GM12878 (cell line): ENCODE measurements at regions not wholly inside any gene's neighbourhood (a gene's known extent, or its start where the extent isn't known, plus 50 kb on each side); places are given as distances from the start of the nearest gene placed in this dataset.

Experiments used
- ATAC-seq: fragments of 200-7000 bp; cut with Tn5 transposase; 3 replicates; pipeline ENCODE4 v1.9.1; 2020; ENCODE audit warnings: mild to moderate bottlenecking, moderate library complexity
- BruUV-seq: library from RNA; stranded (reverse); fragments of 400-500 nt; replicated peaks from 2 replicates; lab custom pipeline; 2021; lab: Mats Ljungman, UMichigan
- CTCF ChIA-PET: fragments of 300-600 bp; sonication (Branson Sonifier 250); formaldehyde crosslinking; extraction: SDS; loops from one replicate; lab custom pipeline; 2021; ENCODE audit warnings: inconsistent platforms; lab: Yijun Ruan, JAX
- POLR2A ChIA-PET: fragments of 350-600 bp; formaldehyde crosslinking; extraction: SDS; loops from one replicate; lab custom pipeline; 2021; ENCODE audit warnings: inconsistent platforms; lab: Charles Lee
- RAD21 ChIA-PET: fragments of 300-600 bp; sonication (Branson Sonifier 250); formaldehyde crosslinking; loops from one replicate; lab custom pipeline; 2023; ENCODE audit warnings: antibody characterized with exemption; ENCODE audit not compliant: unreplicated experiment; lab: Charles Lee
- SMC1A ChIA-PET: fragments of 300-600 bp; sonication (Branson Sonifier 250); formaldehyde crosslinking; loops from one replicate; lab custom pipeline; 2023; ENCODE audit not compliant: unreplicated experiment, uncharacterized antibody; lab: Charles Lee
- DNase-seq: peaks from one replicate; pipeline ENCODE4 v3.0.0-alpha.2; 2011; ENCODE audit warnings: low read depth, low spot score
- FAIRE-seq: peaks from 3 replicates; lab custom pipeline; 2011; peaks lifted over from hg19 to GRCh38; lab: Jason Lieb, UNC
- H2AFZ ChIP-seq: 2 replicates; pipeline ENCODE4 v1.6.0; 2011; ENCODE audit warnings: low read depth, low read length, control low read depth; ENCODE audit not compliant: control insufficient read depth
- H3K27ac ChIP-seq: 2 replicates; pipeline ENCODE4 v1.5.1; 2011; ENCODE audit warnings: control low read depth; ENCODE audit not compliant: control insufficient read depth, insufficient read depth
- H3K27me3 ChIP-seq, 2 experiments: replicated peaks in 1 of 2; 2 replicates each; pipeline versions ENCODE4 v1.6.0 to v1.6.1; 2011; ENCODE audit warnings: low read length in 1 of 2; ENCODE audit not compliant: control insufficient read depth in 2 of 2, insufficient read depth in 2 of 2
- H3K36me3 ChIP-seq, 2 experiments: 2 replicates each; pipeline ENCODE4 v1.5.1; 2011; ENCODE audit warnings: low read length in 1 of 2; ENCODE audit not compliant: control insufficient read depth in 2 of 2, insufficient read depth in 2 of 2
- H3K4me1 ChIP-seq: 2 replicates; pipeline ENCODE4 v1.6.1; 2011; ENCODE audit warnings: mild to moderate bottlenecking, low read length, moderate library complexity, mixed read lengths; ENCODE audit not compliant: control insufficient read depth, insufficient read depth
- H3K4me2 ChIP-seq: 2 replicates; pipeline ENCODE4 v1.6.0; 2011; ENCODE audit warnings: control low read depth; ENCODE audit not compliant: control insufficient read depth, insufficient read depth
- H3K4me3 ChIP-seq: fragments of 200-600 bp; sonication (generic); 2 replicates; pipeline ENCODE4 v1.5.1; 2016
- H3K79me2 ChIP-seq: 2 replicates; pipeline ENCODE4 v1.6.0; 2011; ENCODE audit warnings: low read length; ENCODE audit not compliant: control insufficient read depth, insufficient read depth
- H3K9ac ChIP-seq: 2 replicates; pipeline ENCODE4 v1.8.0; 2011; ENCODE audit warnings: low read length, control low read depth, mixed read lengths; ENCODE audit not compliant: control insufficient read depth, insufficient read depth
- H3K9me3 ChIP-seq: replicated peaks from 3 replicates; pipeline ENCODE4 v1.5.1; 2011; ENCODE audit warnings: mild to moderate bottlenecking, low read length; ENCODE audit not compliant: control insufficient read depth, insufficient read depth
- H4K20me1 ChIP-seq: 2 replicates; pipeline ENCODE4 v1.6.0; 2011; ENCODE audit not compliant: control insufficient read depth, insufficient read depth
- ATF7 ChIP-seq: fragments of 450-650 bp; IDR thresholded peaks from 2 replicates; pipeline ENCODE4 v1.6.1; 2016; ENCODE audit warnings: low read depth, mild to moderate bottlenecking
- BCL11A ChIP-seq: IDR thresholded peaks from 2 replicates; pipeline ENCODE4 v1.6.1; 2011; ENCODE audit warnings: low read depth, low read length
- BMI1 ChIP-seq: fragments of 450-650 bp; IDR thresholded peaks from 2 replicates; pipeline ENCODE4 v1.6.1; 2016; ENCODE audit warnings: mild to moderate bottlenecking, moderate library complexity, borderline replicate concordance
- E2F8 ChIP-seq: fragments of 450-650 bp; IDR thresholded peaks from 2 replicates; pipeline ENCODE4 v1.6.1; 2018; ENCODE audit warnings: mild to moderate bottlenecking, low read depth, moderate library complexity; ENCODE audit not compliant: partially characterized antibody
- ELK1 ChIP-seq: IDR thresholded peaks from 2 replicates; pipeline ENCODE4 v1.6.1; 2012; ENCODE audit warnings: low read depth, low read length, improper control_type of control experiment
- FOS ChIP-seq: IDR thresholded peaks from 3 replicates; pipeline ENCODE4 v1.6.1; 2011; ENCODE audit warnings: borderline replicate concordance; ENCODE audit not compliant: insufficient read length; ENCODE audit errors: extremely low read depth
- GABPA ChIP-seq: IDR thresholded peaks from 2 replicates; pipeline ENCODE4 v1.6.1; 2014; ENCODE audit warnings: antibody characterized with exemption, low read depth, mild to moderate bottlenecking, inconsistent platforms
- HDGF ChIP-seq: fragments of 450-650 bp; IDR thresholded peaks from 2 replicates; pipeline ENCODE4 v1.6.1; 2016; ENCODE audit warnings: antibody characterized with exemption
- IRF4 ChIP-seq: IDR thresholded peaks from 2 replicates; pipeline ENCODE4 v1.6.1; 2011; ENCODE audit warnings: low read depth, low read length
- NKRF ChIP-seq: fragments of 450-650 bp; conservative IDR thresholded peaks from 2 replicates; pipeline ENCODE4 v1.6.1; 2017; ENCODE audit warnings: mild to moderate bottlenecking, moderate library complexity
- NR2F1 ChIP-seq: fragments of 450-650 bp; conservative IDR thresholded peaks from 2 replicates; pipeline ENCODE4 v1.6.1; 2017; ENCODE audit warnings: mild to moderate bottlenecking
- PAX8 ChIP-seq: fragments of 450-650 bp; IDR thresholded peaks from 2 replicates; pipeline ENCODE4 v1.6.1; 2017; ENCODE audit warnings: mild to moderate bottlenecking, moderate library complexity
- SIN3A ChIP-seq: IDR thresholded peaks from 2 replicates; pipeline ENCODE4 v1.6.1; 2012; ENCODE audit warnings: low read depth, low read length, improper control_type of control experiment
- SMAD5 ChIP-seq: IDR thresholded peaks from 2 replicates; pipeline ENCODE4 v1.6.1; 2016; ENCODE audit warnings: antibody characterized with exemption, low read depth
- SMC3 ChIP-seq: IDR thresholded peaks from 2 replicates; pipeline ENCODE4 v1.6.1; 2011; ENCODE audit warnings: low read length, improper control_type of control experiment, borderline replicate concordance
- SUZ12 ChIP-seq: fragments of 200-600 bp; sonication (generic); IDR thresholded peaks from one replicate; pipeline ENCODE4 v1.6.1; 2018; ENCODE audit warnings: antibody characterized with exemption, mild to moderate bottlenecking; ENCODE audit not compliant: unreplicated experiment
- TAF1 ChIP-seq: IDR thresholded peaks from 2 replicates; pipeline ENCODE4 v1.6.1; 2011; ENCODE audit warnings: mild to moderate bottlenecking, low read depth, low read length, borderline replicate concordance
- WGBS: methylation state at CpG from one replicate; pipeline ENCODE4 v1.1.6; 2016; ENCODE audit warnings: low lambda C conversion rate; ENCODE audit not compliant: insufficient replicate concordance, insufficient coverage; ENCODE audit errors: missing lambda C conversion rate; 5-methylcytosine and 5-hydroxymethylcytosine counted together
- in situ Hi-C: fragments of 300-500 bp; cut with MboI; formaldehyde crosslinking; loops from 9 replicates; pipeline ENCODE4 v1.14.3; 2018; ENCODE audit warnings: mixed read lengths
- intact Hi-C: fragments of 100-400 bp; cut with micrococcal nuclease; formaldehyde crosslinking; loops from one replicate; pipeline ENCODE4 v1.14.2; 2022; ENCODE audit not compliant: unreplicated experiment

- TF ChIP-seq E2F8 = no peak
- TF ChIP-seq BMI1 = no peak
Measured at GRCh38 chr16:16908077-16908476, 529.1 kb downstream of the NPIPA7 start (continued).

GRCh38 chr16:16909126-16909525 is 530.2 kb downstream of the NPIPA7 start:
- H2AFZ ChIP-seq = no peak overlapping the region
- RAD21 ChIA-PET = no interaction called here
- in situ Hi-C loops (no loop called here), intact Hi-C loops (no loop called here)
- H3K27me3 ChIP-seq = no peaks in the 10 kb centered on the region
- WGBS = 5% methylated on average over 3 of the region's 3 CpGs
- no peaks in the 10 kb centered on the region for H3K9me3 ChIP-seq
- SMC1A ChIA-PET = no interaction called here
- H3K9ac ChIP-seq = no peak overlapping the region
- H3K4me1 ChIP-seq = no peaks in the 10 kb centered on the region
- no peaks in the 10 kb centered on the region for H3K36me3 ChIP-seq
- ATAC-seq = no peak
- no peak overlapping the region for H3K4me3 ChIP-seq
- H4K20me1 ChIP-seq = no peaks in the 10 kb centered on the region
- no TSS peak for BruUV-seq
- no peak for FAIRE-seq
- H3K79me2 ChIP-seq = no peaks in the 10 kb centered on the region
- CTCF ChIA-PET = no interaction called here
- POLR2A ChIA-PET = no interaction called here
- H3K27ac ChIP-seq = no peak overlapping the region
- H3K4me2 ChIP-seq = no peak overlapping the region
- DNase-seq = no peak
- no peak for TF ChIP-seq BCL11A
- no peak for TF ChIP-seq NR2F1
- no peak for TF ChIP-seq SUZ12
- TF ChIP-seq SMAD5 = no peak
- no peak for TF ChIP-seq TAF1
- no peak for TF ChIP-seq HDGF
- TF ChIP-seq GABPA = no peak
- TF ChIP-seq ATF7 = no peak
- TF ChIP-seq IRF4 = no peak
- TF ChIP-seq FOS = no peak
- no peak for TF ChIP-seq SMC3
- no peak for TF ChIP-seq ELK1
- no peak for TF ChIP-seq SIN3A
- TF ChIP-seq NKRF = no peak
- no peak for TF ChIP-seq PAX8
